Stomach (tissue), 8 donors: ENCODE measurements at regions not wholly inside any gene's neighbourhood (a gene's known extent, or its start where the extent isn't known, plus 50 kb on each side); places are given as distances from the start of the nearest gene placed in this dataset.
"Not testable (repeated sequence)": the region's sequence is repeated elsewhere in the genome, so short reads cannot be mapped to it uniquely, and the experiment has no call there.

Experiments
- DNase-seq, 2 donors: peaks; one replicate each; pipeline versions ENCODE4 v3.0.0 to v3.0.0-alpha.2; 2013 to 2019
- H3K27ac ChIP-seq, 5 donors: fragments of 200-600 bp in 4 of 5; sonication (generic) in 4 of 5; one replicate each; pipeline ENCODE4 v1.5.1; 2013 to 2019; ENCODE audit warnings: mild to moderate bottlenecking in 1 of 5, moderate library complexity in 1 of 5
- H3K27me3 ChIP-seq, 3 donors: fragments of 200-600 bp; sonication (generic); one replicate each; pipeline ENCODE4 v1.5.1; 2017 to 2019; ENCODE audit warnings: mixed run types in 1 of 3
- H3K36me3 ChIP-seq, 4 donors: fragments of 200-600 bp; sonication (generic); 1 replicate in 3 of 4; 2 replicates in 1 of 4; pipeline ENCODE4 v1.5.1; 2016 to 2019
- H3K4me1 ChIP-seq, 4 donors: fragments of 200-600 bp; sonication (generic); one replicate each; pipeline ENCODE4 v1.5.1; 2016 to 2019
- H3K4me3 ChIP-seq, 4 donors: fragments of 200-600 bp; sonication (generic) in 3 of 4; one replicate each; pipeline ENCODE4 v1.5.1; 2016 to 2019; ENCODE audit warnings: mild to moderate bottlenecking in 1 of 4
- H3K9me3 ChIP-seq, 4 donors: fragments of 200-600 bp; sonication (generic); one replicate each; pipeline ENCODE4 v1.5.1; 2016 to 2019
- EP300 ChIP-seq: sonication (generic); formaldehyde crosslinking; IDR thresholded peaks from one replicate; pipeline ENCODE4 v1.6.1; 2017; ENCODE audit warnings: antibody characterized with exemption
- POLR2A ChIP-seq, 4 donors: fragments of 450-650 bp; IDR thresholded peaks; one replicate each; pipeline ENCODE4 v1.6.1; 2016; ENCODE audit warnings: antibody characterized with exemption in 4 of 4, control low read depth in 2 of 4, mild to moderate bottlenecking in 1 of 4, moderate library complexity in 1 of 4
- POLR2AphosphoS5 ChIP-seq, 3 donors: sonication (generic); formaldehyde crosslinking; IDR thresholded peaks; one replicate each; pipeline ENCODE4 v1.6.1; 2016; ENCODE audit warnings: antibody characterized with exemption in 3 of 3
- WGBS, 5 donors: extraction: QIAGEN DNeasy Blood & Tissue Kit in 3 of 5; methylation state at CpG; one replicate each; pipeline versions ENCODE4 v1.1.5 to v1.1.7; 2013 to 2018; 5-methylcytosine and 5-hydroxymethylcytosine counted together
- intact Hi-C: fragments of 100-400 bp; cut with DNase I; formaldehyde crosslinking; loops from one replicate; pipeline ENCODE4 v1.15.1; 2023; ENCODE audit warnings: low total_unique reads
- TF ChIP-seq, protein P1 (sequence below), 7 experiments: fragments of 450-650 bp in 4 of 7; fragments of 200-600 bp in 3 of 7; sonication (generic) in 3 of 7; IDR thresholded peaks; one replicate each; pipeline ENCODE4 v1.5.1; 2016 to 2019; ENCODE audit warnings: antibody characterized with exemption in 7 of 7, control low read depth in 2 of 7, mild to moderate bottlenecking in 1 of 7
- donor health status: healthy with polysubstance abuse.
- donor health status: Bipolar disorder and iron deficiency.
- donor health status: healthy.

GRCh38 chr9:29233193-29233592 lies 1659.9 kb upstream of the C9orf72 start:
- no peak overlapping the region for H3K27ac ChIP-seq
- 79 to 94% (median 89%) methylated on average over 2 of the region's 2 CpGs for WGBS, 5 donors
- no peak overlapping the region for H3K4me3 ChIP-seq
- H3K36me3 ChIP-seq: no peaks in the 10 kb centered on the region
- H3K9me3 ChIP-seq: no peaks in the 10 kb centered on the region
- no peak for DNase-seq
- intact Hi-C loops: no loop called here
- TF ChIP-seq POLR2A (IDR thresholded peaks at IDR 0.05) (no peak), POLR2AphosphoS5 (IDR thresholded peaks at IDR 0.05) (no peak), EP300 (no peak)
- TF ChIP-seq, protein P1, sequence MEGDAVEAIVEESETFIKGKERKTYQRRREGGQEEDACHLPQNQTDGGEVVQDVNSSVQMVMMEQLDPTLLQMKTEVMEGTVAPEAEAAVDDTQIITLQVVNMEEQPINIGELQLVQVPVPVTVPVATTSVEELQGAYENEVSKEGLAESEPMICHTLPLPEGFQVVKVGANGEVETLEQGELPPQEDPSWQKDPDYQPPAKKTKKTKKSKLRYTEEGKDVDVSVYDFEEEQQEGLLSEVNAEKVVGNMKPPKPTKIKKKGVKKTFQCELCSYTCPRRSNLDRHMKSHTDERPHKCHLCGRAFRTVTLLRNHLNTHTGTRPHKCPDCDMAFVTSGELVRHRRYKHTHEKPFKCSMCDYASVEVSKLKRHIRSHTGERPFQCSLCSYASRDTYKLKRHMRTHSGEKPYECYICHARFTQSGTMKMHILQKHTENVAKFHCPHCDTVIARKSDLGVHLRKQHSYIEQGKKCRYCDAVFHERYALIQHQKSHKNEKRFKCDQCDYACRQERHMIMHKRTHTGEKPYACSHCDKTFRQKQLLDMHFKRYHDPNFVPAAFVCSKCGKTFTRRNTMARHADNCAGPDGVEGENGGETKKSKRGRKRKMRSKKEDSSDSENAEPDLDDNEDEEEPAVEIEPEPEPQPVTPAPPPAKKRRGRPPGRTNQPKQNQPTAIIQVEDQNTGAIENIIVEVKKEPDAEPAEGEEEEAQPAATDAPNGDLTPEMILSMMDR (IDR thresholded peaks at IDR 0.05): no peak
- H3K27me3 ChIP-seq: no peaks in the 10 kb centered on the region
- no peaks in the 10 kb centered on the region for H3K4me1 ChIP-seq

DNA sequence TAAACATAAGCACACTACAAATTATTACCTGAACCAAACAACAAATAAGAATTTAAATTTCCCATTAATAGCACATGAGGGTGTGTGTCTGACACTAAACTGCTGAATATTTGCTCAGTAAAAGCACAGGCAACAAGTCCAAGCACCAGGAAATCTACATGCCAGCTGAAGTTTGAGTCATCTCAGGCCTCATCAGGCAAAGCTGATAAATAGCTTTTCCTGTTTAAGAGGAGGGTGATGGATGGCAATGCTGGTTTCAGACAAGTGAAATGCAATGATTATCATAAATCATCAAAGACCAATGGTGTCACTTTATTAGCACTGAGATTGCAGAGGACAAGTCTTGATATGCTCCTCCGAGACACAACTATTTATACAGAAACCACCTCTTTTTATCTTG lies 1668.0 kb upstream of the C9orf72 start:
- Histone ChIP-seq H3K9me3 (no peaks in the 10 kb centered on the region), H3K36me3 (no peaks in the 10 kb centered on the region), H3K27ac (no peak overlapping the region), H3K27me3 (no peaks in the 10 kb centered on the region), H3K4me3 (no peak overlapping the region), H3K4me1 (no peaks in the 10 kb centered on the region)
- intact Hi-C loops: no loop called here
- no peak for DNase-seq
- TF ChIP-seq POLR2A (IDR thresholded peaks at IDR 0.05) (no peak), POLR2AphosphoS5 (IDR thresholded peaks at IDR 0.05) (no peak), EP300 (no peak)
- TF ChIP-seq, protein P1 (IDR thresholded peaks at IDR 0.05): no peak
- WGBS, 5 donors: 81 to 94% (median 88%) methylated on average over 1 of the region's 1 CpG

DNA sequence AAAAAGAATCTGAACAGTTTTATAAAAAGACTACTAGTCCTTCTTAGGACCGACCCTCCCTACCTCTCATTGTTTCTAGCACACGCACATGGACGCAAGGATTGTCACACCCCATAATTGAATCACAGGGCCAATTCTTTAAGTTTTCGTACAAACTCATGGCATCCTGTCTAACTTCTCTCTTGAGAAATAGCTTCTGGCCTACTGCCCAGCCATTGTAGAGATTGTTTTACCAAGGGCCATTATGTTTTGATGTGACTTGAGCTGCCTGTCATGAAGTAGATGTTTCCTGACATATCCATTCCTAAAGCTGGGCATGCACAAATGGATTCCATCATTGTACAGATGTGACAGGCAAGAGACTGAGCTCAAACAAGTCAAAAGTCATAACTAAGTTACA lies 1672.1 kb upstream of the C9orf72 start:
- TF ChIP-seq, protein P1 (IDR thresholded peaks at IDR 0.05): no peak
- TF ChIP-seq POLR2A (IDR thresholded peaks at IDR 0.05): no peak
- TF ChIP-seq POLR2AphosphoS5 (IDR thresholded peaks at IDR 0.05): no peak
- TF ChIP-seq EP300: no peak
- no peak for DNase-seq
- Histone ChIP-seq H3K27me3 (no peaks in the 10 kb centered on the region), H3K4me3 (no peak overlapping the region), H3K36me3 (no peaks in the 10 kb centered on the region), H3K4me1 (no peaks in the 10 kb centered on the region), H3K9me3 (no peaks in the 10 kb centered on the region), H3K27ac (no peak overlapping the region)
- 79 to 90% (median 81%) methylated on average over 4 of the region's 4 CpGs for WGBS, 5 donors
- intact Hi-C loops: no loop called here

GRCh38 chr9:29270400-29270799 lies 1697.1 kb upstream of the C9orf72 start:
- H3K4me1 ChIP-seq, H3K36me3 ChIP-seq, H3K27me3 ChIP-seq, intact Hi-C loops, DNase-seq, H3K4me3 ChIP-seq, H3K27ac ChIP-seq, H3K9me3 ChIP-seq: not testable (repeated sequence)
- 87 to 95% (median 89%) methylated on average over 7 to 8 of the region's 8 CpGs for WGBS, 5 donors

GRCh38 chr9:29282121-29282520 lies 1708.8 kb upstream of the C9orf72 start:
- Histone ChIP-seq H3K9me3 (no peaks in the 10 kb centered on the region), H3K27ac (no peak overlapping the region), H3K4me1 (no peaks in the 10 kb centered on the region), H3K27me3 (no peaks in the 10 kb centered on the region), H3K4me3 (no peak overlapping the region), H3K36me3 (no peaks in the 10 kb centered on the region)
- 66 to 91% (median 74%) methylated on average over 2 of the region's 2 CpGs for WGBS, 5 donors
- intact Hi-C loops: no loop called here
- no peak for DNase-seq
- TF ChIP-seq POLR2AphosphoS5 (IDR thresholded peaks at IDR 0.05) (no peak), POLR2A (IDR thresholded peaks at IDR 0.05) (no peak), EP300 (no peak)
- TF ChIP-seq, protein P1 (IDR thresholded peaks at IDR 0.05): no peak
